GM19372 (cell line): ENCODE measurements at regions not wholly inside any gene's neighbourhood (a gene's known extent, or its start where the extent isn't known, plus 50 kb on each side); places are given as distances from the start of the nearest gene placed in this dataset.
A peak's percentile ranks its signal among the peaks of the same experiment; 100 is the strongest.

ENCODE experiments used
- ATAC-seq: cut with Tn5 transposase; IDR thresholded peaks from one replicate; pipeline ENCODE4 v1.9.1; 2021; ENCODE audit warnings: mild to moderate bottlenecking, low read depth, moderate library complexity; ENCODE audit not compliant: unreplicated experiment

- no peak for ATAC-seq
Observed at GRCh38 chr12:97260786-97261185, 201.8 kb upstream of the RMST start.

- ATAC-seq, result no peak
Observed at GRCh38 chr12:97267166-97267565, 195.4 kb upstream of the RMST start.

- no peak for ATAC-seq
Observed at GRCh38 chr12:97267594-97268202, 194.9 kb upstream of the RMST start.

GRCh38 chr12:97272471-97272870 lies 190.1 kb upstream of the RMST start:
- no peak for ATAC-seq

- no peak for ATAC-seq
Observed at GRCh38 chr12:97274386-97274785, 188.2 kb upstream of the RMST start.

GRCh38 chr12:97275256-97275655 lies 187.3 kb upstream of the RMST start:
- ATAC-seq, result no peak

- no peak for ATAC-seq
Observed at GRCh38 chr12:97275728-97276590, 186.6 kb upstream of the RMST start.

- no peak for ATAC-seq
Observed at GRCh38 chr12:97276661-97277429, 185.8 kb upstream of the RMST start.

GRCh38 chr12:97283297-97283696 lies 179.3 kb upstream of the RMST start:
- no peak for ATAC-seq

- ATAC-seq, result no peak
Observed at GRCh38 chr12:97288531-97288930, 174.1 kb upstream of the RMST start.

GRCh38 chr12:97292588-97292987 lies 170.0 kb upstream of the RMST start:
- no peak for ATAC-seq

GRCh38 chr12:97293541-97293940 lies 169.1 kb upstream of the RMST start:
- no peak for ATAC-seq

- ATAC-seq, result no peak
Observed at GRCh38 chr12:97299847-97300246, 162.8 kb upstream of the RMST start.

- no peak for ATAC-seq
Observed at GRCh38 chr12:97300431-97300830, 162.2 kb upstream of the RMST start.

GRCh38 chr12:97300891-97301290 lies 161.7 kb upstream of the RMST start:
- ATAC-seq, result no peak

- ATAC-seq, result no peak
Observed at GRCh38 chr12:97301576-97301975, 161.0 kb upstream of the RMST start.

- ATAC-seq, result no peak
Observed at GRCh38 chr12:97305651-97306050, 157.0 kb upstream of the RMST start.

GRCh38 chr12:97306147-97306546 lies 156.5 kb upstream of the RMST start:
- ATAC-seq, result peak; percentile 86

- peak; percentile 45 for ATAC-seq
Observed at GRCh38 chr12:97308576-97309198, 153.9 kb upstream of the RMST start.

GRCh38 chr12:97309921-97310320 lies 152.7 kb upstream of the RMST start:
- ATAC-seq, result no peak

- no peak for ATAC-seq
Observed at GRCh38 chr12:97312570-97313135, 150.0 kb upstream of the RMST start.
